Nephron (organoid): ENCODE measurements at regions not wholly inside any gene's neighbourhood (a gene's known extent, or its start where the extent isn't known, plus 50 kb on each side); places are given as distances from the start of the nearest gene placed in this dataset.

Source experiments
- H3K27ac Mint-ChIP-seq, 3 experiments: 2 replicates each; pipeline ENCODE4 v1.8.0; 2020; ENCODE audit warnings: mixed read lengths in 3 of 3, mild to moderate bottlenecking in 2 of 3, moderate library complexity in 1 of 3
- H3K27me3 Mint-ChIP-seq: 2 replicates; pipeline ENCODE4 v1.8.0; 2021; ENCODE audit warnings: low read depth, mild to moderate bottlenecking, moderate library complexity, mixed read lengths
- H3K36me3 Mint-ChIP-seq: 2 replicates; pipeline ENCODE4 v1.8.0; 2020; ENCODE audit warnings: low read depth, mixed read lengths
- H3K4me1 Mint-ChIP-seq: 2 replicates; pipeline ENCODE4 v1.8.0; 2020; ENCODE audit warnings: mixed read lengths
- H3K4me3 Mint-ChIP-seq, 3 experiments: 2 replicates each; pipeline ENCODE4 v1.8.0; 2020; ENCODE audit warnings: mild to moderate bottlenecking in 3 of 3, mixed read lengths in 3 of 3, moderate library complexity in 2 of 3
- H3K9me3 Mint-ChIP-seq: 2 replicates; pipeline ENCODE4 v1.8.0; 2020; ENCODE audit warnings: mixed read lengths
- TF ChIP-seq, protein P1 (sequence below), 3 experiments: fragments of 200-600 bp; sonication (generic); IDR thresholded peaks; one replicate each; pipeline ENCODE4 v1.5.0; 2021; ENCODE audit warnings: antibody characterized with exemption in 3 of 3; ENCODE audit not compliant: unreplicated experiment in 3 of 3

DNA sequence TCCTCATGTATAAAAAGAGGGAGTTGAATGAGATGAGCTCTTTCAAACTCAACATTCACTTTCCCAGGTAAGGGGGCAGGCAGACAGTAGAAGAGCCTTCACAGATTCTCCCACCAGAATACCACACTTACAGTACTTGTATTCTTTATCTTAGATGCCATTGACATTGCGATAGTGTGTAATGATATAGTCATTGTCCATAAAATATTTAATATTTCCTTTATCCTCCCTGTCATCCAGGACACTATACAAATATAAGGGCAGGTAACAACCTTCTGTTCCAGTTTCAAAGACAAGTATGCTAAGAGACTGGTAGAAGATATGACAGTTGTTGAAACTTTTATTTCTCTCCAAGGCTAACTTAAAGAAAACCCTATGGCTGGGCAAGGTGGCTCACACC, 56.5 kb upstream of the MTF2 start:
- Mint-ChIP-seq H3K4me1 (no peaks in the 10 kb centered on the region), H3K4me3 (no peak overlapping the region), H3K9me3 (no peaks in the 10 kb centered on the region), H3K36me3 (no peaks in the 10 kb centered on the region), H3K27me3 (peaks cover 19% of the 10 kb centered on the region), H3K27ac (no peak overlapping the region)
- TF ChIP-seq, protein P1, sequence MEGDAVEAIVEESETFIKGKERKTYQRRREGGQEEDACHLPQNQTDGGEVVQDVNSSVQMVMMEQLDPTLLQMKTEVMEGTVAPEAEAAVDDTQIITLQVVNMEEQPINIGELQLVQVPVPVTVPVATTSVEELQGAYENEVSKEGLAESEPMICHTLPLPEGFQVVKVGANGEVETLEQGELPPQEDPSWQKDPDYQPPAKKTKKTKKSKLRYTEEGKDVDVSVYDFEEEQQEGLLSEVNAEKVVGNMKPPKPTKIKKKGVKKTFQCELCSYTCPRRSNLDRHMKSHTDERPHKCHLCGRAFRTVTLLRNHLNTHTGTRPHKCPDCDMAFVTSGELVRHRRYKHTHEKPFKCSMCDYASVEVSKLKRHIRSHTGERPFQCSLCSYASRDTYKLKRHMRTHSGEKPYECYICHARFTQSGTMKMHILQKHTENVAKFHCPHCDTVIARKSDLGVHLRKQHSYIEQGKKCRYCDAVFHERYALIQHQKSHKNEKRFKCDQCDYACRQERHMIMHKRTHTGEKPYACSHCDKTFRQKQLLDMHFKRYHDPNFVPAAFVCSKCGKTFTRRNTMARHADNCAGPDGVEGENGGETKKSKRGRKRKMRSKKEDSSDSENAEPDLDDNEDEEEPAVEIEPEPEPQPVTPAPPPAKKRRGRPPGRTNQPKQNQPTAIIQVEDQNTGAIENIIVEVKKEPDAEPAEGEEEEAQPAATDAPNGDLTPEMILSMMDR (IDR thresholded peaks at IDR 0.05; ENCODE audit: unreplicated experiment in 3 of 3): no peak

DNA sequence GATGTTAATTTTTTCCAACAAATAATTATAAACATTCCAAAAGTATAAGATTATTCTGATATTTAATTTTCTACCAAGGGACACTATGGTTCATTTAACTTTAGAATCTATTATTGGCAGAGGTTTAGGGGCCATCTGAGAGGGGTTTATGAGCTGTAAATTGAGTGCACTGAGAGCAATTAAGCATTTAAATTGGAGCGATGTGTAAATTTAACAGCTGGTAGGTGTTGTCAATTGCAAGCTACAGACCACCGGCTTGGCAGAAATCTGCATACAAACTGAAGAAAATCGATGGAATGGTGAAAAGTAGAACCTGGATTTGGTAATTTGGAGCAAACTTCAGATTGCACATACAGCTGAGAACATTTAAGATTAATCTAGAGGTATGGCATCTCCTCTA, 55.8 kb upstream of the MTF2 start:
- Mint-ChIP-seq H3K27me3 (peaks cover 23% of the 10 kb centered on the region), H3K4me1 (no peaks in the 10 kb centered on the region), H3K27ac (no peak overlapping the region), H3K4me3 (no peak overlapping the region), H3K9me3 (no peaks in the 10 kb centered on the region), H3K36me3 (no peaks in the 10 kb centered on the region)
- TF ChIP-seq, protein P1 (IDR thresholded peaks at IDR 0.05; ENCODE audit: unreplicated experiment in 3 of 3): no peak

DNA sequence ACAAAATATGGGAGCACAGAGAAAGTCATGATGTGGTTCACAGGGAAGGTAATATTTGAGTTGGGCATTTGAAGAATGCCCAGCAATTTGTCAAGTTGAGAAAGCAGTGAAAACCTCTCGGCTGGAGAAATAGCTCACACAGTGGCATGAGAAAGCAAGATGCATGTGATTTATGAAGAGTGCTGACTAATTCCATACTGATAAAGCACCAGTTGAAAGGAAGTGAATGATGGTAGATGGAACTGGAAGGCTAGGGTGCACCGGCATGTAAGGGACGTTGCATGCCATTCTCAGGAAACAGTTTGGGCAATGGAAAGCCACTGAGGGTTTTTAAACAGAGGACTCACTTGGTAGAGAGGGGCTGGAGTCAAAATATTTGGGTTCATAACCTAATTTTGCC, 53.5 kb upstream of the MTF2 start:
- H3K27ac Mint-ChIP-seq: no peak overlapping the region
- H3K36me3 Mint-ChIP-seq: no peaks in the 10 kb centered on the region
- no peaks in the 10 kb centered on the region for H3K9me3 Mint-ChIP-seq
- peaks cover 23% of the 10 kb centered on the region for H3K27me3 Mint-ChIP-seq
- no peaks in the 10 kb centered on the region for H3K4me1 Mint-ChIP-seq
- no peak overlapping the region for H3K4me3 Mint-ChIP-seq
- TF ChIP-seq, protein P1 (IDR thresholded peaks at IDR 0.05; ENCODE audit: unreplicated experiment in 3 of 3): no peak

DNA sequence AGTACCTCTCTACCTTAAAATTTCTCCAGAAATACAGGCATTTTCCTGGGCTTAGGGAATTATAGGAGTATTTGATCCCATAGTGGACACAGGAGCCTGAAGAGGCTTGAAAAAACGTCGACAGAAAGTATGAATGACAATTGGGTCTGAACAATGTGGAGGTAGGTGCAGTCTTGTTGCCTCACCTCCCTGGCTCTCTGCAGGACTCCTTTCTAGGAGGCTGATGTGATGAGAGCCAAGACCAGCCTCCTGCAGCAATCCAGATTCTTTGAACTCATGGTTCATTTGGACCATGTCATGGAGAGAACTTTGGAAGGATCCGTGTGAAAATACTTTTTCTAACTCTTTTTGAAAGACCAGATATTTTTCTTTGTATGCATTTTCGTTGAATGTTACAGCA, 50.5 kb upstream of the MTF2 start:
- Mint-ChIP-seq H3K4me3 (no peak overlapping the region), H3K27ac (no peak overlapping the region), H3K9me3 (no peaks in the 10 kb centered on the region), H3K27me3 (peaks cover 15% of the 10 kb centered on the region), H3K36me3 (no peaks in the 10 kb centered on the region), H3K4me1 (no peaks in the 10 kb centered on the region)
- TF ChIP-seq, protein P1 (IDR thresholded peaks at IDR 0.05; ENCODE audit: unreplicated experiment in 3 of 3): no peak
